Epidermal melanocyte (primary cell): ENCODE measurements at regions not wholly inside any gene's neighbourhood (a gene's known extent, or its start where the extent isn't known, plus 50 kb on each side); places are given as distances from the start of the nearest gene placed in this dataset.

ENCODE experiments used
- DNase-seq: peaks from one replicate; pipeline ENCODE4 v3.0.0; 2011; ENCODE audit warnings: low spot score; ENCODE audit not compliant: insufficient read length

GRCh38 chr6:77181749-77182148, 281.5 kb downstream of the HTR1B start:
- no peak for DNase-seq

- DNase-seq, result no peak
Measured at GRCh38 chr6:77180326-77180725, 283.0 kb downstream of the HTR1B start.

- DNase-seq, result no peak
Measured at GRCh38 chr6:77178821-77179220, 284.5 kb downstream of the HTR1B start.

GRCh38 chr6:77177470-77177869, 285.8 kb downstream of the HTR1B start:
- DNase-seq, result no peak

- no peak for DNase-seq
Measured at GRCh38 chr6:77173472-77174074, 289.7 kb downstream of the HTR1B start.

- DNase-seq, result no peak
Measured at GRCh38 chr6:77172578-77172977, 290.7 kb downstream of the HTR1B start.

- no peak for DNase-seq
Measured at GRCh38 chr6:77159730-77160129, 303.6 kb downstream of the HTR1B start.

GRCh38 chr6:77151241-77151640, 312.1 kb downstream of the HTR1B start:
- DNase-seq, result no peak

- DNase-seq, result no peak
Measured at GRCh38 chr6:77150736-77151135, 312.6 kb downstream of the HTR1B start.

- DNase-seq, result no peak
Measured at GRCh38 chr6:77145244-77145643, 318.0 kb downstream of the HTR1B start.

- no peak for DNase-seq
Measured at GRCh38 chr6:77143659-77144447, 319.4 kb downstream of the HTR1B start.

- DNase-seq, result no peak
Measured at GRCh38 chr6:77136086-77136485, 327.2 kb downstream of the HTR1B start.

- no peak for DNase-seq
Measured at GRCh38 chr6:77133031-77133430, 330.3 kb downstream of the HTR1B start.

GRCh38 chr6:77131426-77131825, 331.9 kb downstream of the HTR1B start:
- DNase-seq, result no peak

- DNase-seq, result no peak
Measured at GRCh38 chr6:77124604-77125003, 338.7 kb downstream of the HTR1B start.

- no peak for DNase-seq
Measured at GRCh38 chr6:77123527-77123926, 339.8 kb downstream of the HTR1B start.

GRCh38 chr6:77106992-77107391, 356.3 kb downstream of the HTR1B start:
- no peak for DNase-seq

GRCh38 chr6:77105091-77105490, 358.2 kb downstream of the HTR1B start:
- no peak for DNase-seq

- DNase-seq, result no peak
Measured at GRCh38 chr6:77097940-77098339, 365.4 kb downstream of the HTR1B start.

- DNase-seq, result no peak
Measured at GRCh38 chr6:77095936-77096627, 367.2 kb downstream of the HTR1B start.

- DNase-seq, result no peak
Measured at GRCh38 chr6:77094821-77095220, 368.5 kb downstream of the HTR1B start.

GRCh38 chr6:77092971-77093370, 370.3 kb downstream of the HTR1B start:
- DNase-seq, result no peak

- no peak for DNase-seq
Measured at GRCh38 chr6:77089776-77090175, 373.5 kb downstream of the HTR1B start.
